IMR-90 (cell line): ENCODE measurements at regions not wholly inside any gene's neighbourhood (a gene's known extent, or its start where the extent isn't known, plus 50 kb on each side); places are given as distances from the start of the nearest gene placed in this dataset.

Source experiments
- CTCF ChIP-seq: conservative IDR thresholded peaks from 2 replicates; pipeline ENCODE4 v1.5.1; 2012; ENCODE audit warnings: mild to moderate bottlenecking, low read depth, low read length, improper control_type of control experiment
- FOS ChIP-seq: fragments of 150-350 bp; IDR thresholded peaks from 2 replicates; pipeline ENCODE4 v1.6.1; 2016; ENCODE audit warnings: low read depth, low read length
- MAZ ChIP-seq: IDR thresholded peaks from 2 replicates; pipeline ENCODE4 v1.6.1; 2012; ENCODE audit warnings: low read depth, mild to moderate bottlenecking, low read length, improper control_type of control experiment, moderate library complexity, borderline replicate concordance
- MXI1 ChIP-seq: IDR thresholded peaks from 2 replicates; pipeline ENCODE4 v1.6.1; 2012; ENCODE audit warnings: low read depth, mild to moderate bottlenecking, low read length, moderate library complexity, borderline replicate concordance
- POLR2A ChIP-seq: IDR thresholded peaks from 2 replicates; pipeline ENCODE4 v1.6.1; 2012; ENCODE audit warnings: mild to moderate bottlenecking, low read depth, low read length
- RAD21 ChIP-seq: IDR thresholded peaks from 2 replicates; pipeline ENCODE4 v1.6.1; 2012; ENCODE audit warnings: low read length, improper control_type of control experiment
- RFX5 ChIP-seq: IDR thresholded peaks from 2 replicates; pipeline ENCODE4 v1.8.0; 2012; ENCODE audit warnings: low read depth, mild to moderate bottlenecking, low read length, moderate library complexity
- SMC3 ChIP-seq: fragments of 150-350 bp; IDR thresholded peaks from 2 replicates; pipeline ENCODE4 v1.6.1; 2016; ENCODE audit warnings: low read depth, mild to moderate bottlenecking, antibody characterized with exemption, low read length, moderate library complexity

- TF ChIP-seq CTCF (no peak), POLR2A (no peak), FOS (peak; percentile 89; the same call in 1 of the 2 replicates), RAD21 (0 out of 2 replicates have a peak, but pooled peaks have one; percentile 7), RFX5 (no peak), MAZ (no peak), SMC3 (0 out of 2 replicates have a peak, but pooled peaks have one; percentile 3), MXI1 (no peak)
Observed at GRCh38 chr7:17625043-17625442, 315.3 kb downstream of the SNX13 start.
